ENCODE measurements at regions not wholly inside any gene's neighbourhood (a gene's known extent, or its start where the extent isn't known, plus 50 kb on each side); places are given as distances from the start of the nearest gene placed in this dataset.

GRCh38 chr6:141260627-141261015 lies 872.1 kb upstream of the GJE1 start:
- intact Hi-C loops (cut with micrococcal nuclease), result no loop called here
- H3K9me3 ChIP-seq (replicated peaks), result peaks cover 11% of the 10 kb centered on the region
- peak overlapping the region; percentile 69 for H3K27ac ChIP-seq (replicated peaks)
- H3K4me3 ChIP-seq, result peak overlapping the region; percentile 27
- no peaks in the 10 kb centered on the region for H3K27me3 ChIP-seq (ENCODE audit: low read depth)
- peaks cover 25% of the 10 kb centered on the region for H3K4me1 ChIP-seq
- TF ChIP-seq CTCF (IDR thresholded peaks at IDR 0.05; ENCODE audit: borderline replicate concordance), result no peak
- no peaks in the 10 kb centered on the region for H3K36me3 ChIP-seq
- DNase-seq, result no peak

- H3K9me3 ChIP-seq (replicated peaks), result peaks cover 11% of the 10 kb centered on the region
- no peaks in the 10 kb centered on the region for H3K27me3 ChIP-seq (ENCODE audit: low read depth)
- TF ChIP-seq CTCF (IDR thresholded peaks at IDR 0.05; ENCODE audit: borderline replicate concordance), result no peak
- intact Hi-C loops (cut with micrococcal nuclease), result no loop called here
- H3K4me3 ChIP-seq, result no peak overlapping the region
- H3K36me3 ChIP-seq, result no peaks in the 10 kb centered on the region
- no peak overlapping the region for H3K27ac ChIP-seq (replicated peaks)
- no peak for DNase-seq
- peaks cover 25% of the 10 kb centered on the region for H3K4me1 ChIP-seq
Measured at GRCh38 chr6:141259807-141260206, 872.9 kb upstream of the GJE1 start.

GRCh38 chr6:141259091-141259490 lies 873.6 kb upstream of the GJE1 start:
- Histone ChIP-seq H3K36me3 (no peaks in the 10 kb centered on the region), H3K4me3 (no peak overlapping the region), H3K27me3 (ENCODE audit: low read depth) (no peaks in the 10 kb centered on the region), H3K27ac (replicated peaks) (peak overlapping the region; percentile 34), H3K4me1 (peaks cover 30% of the 10 kb centered on the region), H3K9me3 (replicated peaks) (peaks cover 11% of the 10 kb centered on the region)
- intact Hi-C loops (cut with micrococcal nuclease), result no loop called here
- TF ChIP-seq CTCF (IDR thresholded peaks at IDR 0.05; ENCODE audit: borderline replicate concordance), result no peak
- DNase-seq, result no peak

GRCh38 chr6:141258516-141258915 lies 874.2 kb upstream of the GJE1 start:
- intact Hi-C loops (cut with micrococcal nuclease), result no loop called here
- no peak for DNase-seq
- no peaks in the 10 kb centered on the region for H3K27me3 ChIP-seq (ENCODE audit: low read depth)
- H3K9me3 ChIP-seq (replicated peaks), result peaks cover 11% of the 10 kb centered on the region
- H3K27ac ChIP-seq (replicated peaks), result peak overlapping the region; percentile 34
- H3K36me3 ChIP-seq, result no peaks in the 10 kb centered on the region
- H3K4me1 ChIP-seq, result peaks cover 36% of the 10 kb centered on the region
- no peak for TF ChIP-seq CTCF (IDR thresholded peaks at IDR 0.05; ENCODE audit: borderline replicate concordance)
- no peak overlapping the region for H3K4me3 ChIP-seq

GRCh38 chr6:141254336-141254735 lies 878.4 kb upstream of the GJE1 start:
- no peaks in the 10 kb centered on the region for H3K27me3 ChIP-seq (ENCODE audit: low read depth)
- H3K9me3 ChIP-seq (replicated peaks), result peaks cover 11% of the 10 kb centered on the region
- TF ChIP-seq CTCF (IDR thresholded peaks at IDR 0.05; ENCODE audit: borderline replicate concordance), result no peak
- peak overlapping the region; percentile 74 for H3K27ac ChIP-seq (replicated peaks)
- no peak for DNase-seq
- no peak overlapping the region for H3K4me3 ChIP-seq
- H3K4me1 ChIP-seq, result peaks cover 28% of the 10 kb centered on the region
- intact Hi-C loops (cut with micrococcal nuclease), result no loop called here
- H3K36me3 ChIP-seq, result no peaks in the 10 kb centered on the region
